ENCODE measurements at regions not wholly inside any gene's neighbourhood (a gene's known extent, or its start where the extent isn't known, plus 50 kb on each side); places are given as distances from the start of the nearest gene placed in this dataset.

- H3K4me3 Mint-ChIP-seq, result no peak overlapping the region
- H3K4me1 Mint-ChIP-seq, result no peaks in the 10 kb centered on the region
- no peak overlapping the region for H3K27ac Mint-ChIP-seq (ENCODE audit: low read depth)
- no peaks in the 10 kb centered on the region for H3K27me3 Mint-ChIP-seq
- no peak for ATAC-seq (replicated peaks; ENCODE audit: extremely low read depth, poor library complexity, severe bottlenecking)
- DNase-seq (ENCODE audit: low spot score in 2 of 2), result no peak
- peaks cover 6% of the 10 kb centered on the region for H3K9me3 Mint-ChIP-seq
- no peaks in the 10 kb centered on the region for H3K36me3 Mint-ChIP-seq (ENCODE audit: insufficient read depth)
Observed at GRCh38 chr18:10279905-10280644, 174.4 kb upstream of the APCDD1 start.

DNA sequence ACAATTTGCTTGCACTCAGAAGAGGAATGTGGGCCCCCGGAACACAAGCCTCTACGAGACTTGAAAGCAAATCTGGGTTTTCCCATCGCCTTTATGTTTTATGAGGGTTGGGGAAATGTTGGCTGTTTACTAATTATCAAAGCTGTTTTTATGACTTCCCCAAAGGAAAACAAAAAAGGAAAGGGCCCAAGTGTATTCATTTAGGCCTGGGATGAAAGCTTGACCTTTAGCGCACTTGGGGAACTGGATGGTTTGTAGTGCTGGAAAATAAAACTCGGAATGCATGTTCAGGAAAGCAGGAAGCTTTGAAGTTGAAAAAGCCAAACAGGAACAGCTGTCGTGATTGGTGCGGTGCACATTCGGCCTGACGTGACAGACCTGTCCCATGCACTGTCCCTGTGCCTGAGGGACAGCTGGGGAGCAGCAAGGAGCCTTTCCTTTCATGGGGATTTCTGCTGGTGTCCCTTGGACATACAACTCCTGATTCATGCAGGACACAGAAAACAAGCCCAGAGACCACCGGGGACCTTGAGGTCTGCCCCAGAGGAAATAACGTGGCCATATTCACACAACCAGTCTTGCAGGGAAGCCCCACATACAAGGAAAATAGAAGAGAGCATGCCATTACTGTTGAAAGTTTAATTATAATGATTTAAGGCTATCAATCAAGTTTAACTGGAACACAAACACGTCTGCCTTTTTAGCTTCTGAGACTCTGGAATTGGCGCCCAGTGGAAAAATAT lies 169.7 kb upstream of the APCDD1 start:
- Mint-ChIP-seq H3K9me3 (peaks cover 12% of the 10 kb centered on the region), H3K4me1 (no peaks in the 10 kb centered on the region), H3K27ac (ENCODE audit: low read depth) (no peak overlapping the region), H3K36me3 (ENCODE audit: insufficient read depth) (peaks cover 2% of the 10 kb centered on the region), H3K4me3 (no peak overlapping the region), H3K27me3 (no peaks in the 10 kb centered on the region)
- DNase-seq (ENCODE audit: low spot score in 2 of 2) (no peak), ATAC-seq (replicated peaks; ENCODE audit: extremely low read depth, poor library complexity, severe bottlenecking) (no peak)

DNA sequence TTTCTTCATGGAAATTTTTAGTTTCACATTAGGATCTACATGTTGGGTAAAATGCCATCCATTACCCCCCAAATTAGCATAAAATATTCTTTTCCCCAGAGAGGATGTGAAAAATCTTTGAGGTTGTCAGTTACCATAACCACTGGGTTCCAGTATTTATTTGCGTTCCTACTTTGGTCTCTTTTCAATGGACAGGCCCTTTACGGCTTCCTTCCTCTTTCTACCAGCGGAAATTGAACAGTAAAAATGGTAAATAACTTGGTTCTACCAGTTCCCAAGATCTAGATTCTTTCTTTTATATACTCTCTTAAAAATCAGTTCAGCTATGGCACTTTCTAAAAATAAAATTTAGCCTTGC lies 169.2 kb upstream of the APCDD1 start:
- no peak overlapping the region for H3K4me3 Mint-ChIP-seq
- no peaks in the 10 kb centered on the region for H3K27me3 Mint-ChIP-seq
- H3K4me1 Mint-ChIP-seq, result no peaks in the 10 kb centered on the region
- peaks cover 12% of the 10 kb centered on the region for H3K9me3 Mint-ChIP-seq
- ATAC-seq (replicated peaks; ENCODE audit: extremely low read depth, poor library complexity, severe bottlenecking) (no peak), DNase-seq (ENCODE audit: low spot score in 2 of 2) (no peak)
- no peak overlapping the region for H3K27ac Mint-ChIP-seq (ENCODE audit: low read depth)
- H3K36me3 Mint-ChIP-seq (ENCODE audit: insufficient read depth), result peaks cover 2% of the 10 kb centered on the region

- Mint-ChIP-seq H3K9me3 (peaks cover 12% of the 10 kb centered on the region), H3K4me3 (no peak overlapping the region), H3K36me3 (ENCODE audit: insufficient read depth) (peaks cover 2% of the 10 kb centered on the region), H3K27me3 (no peaks in the 10 kb centered on the region), H3K4me1 (no peaks in the 10 kb centered on the region), H3K27ac (ENCODE audit: low read depth) (no peak overlapping the region)
- DNase-seq (ENCODE audit: low spot score in 2 of 2) (no peak), ATAC-seq (replicated peaks; ENCODE audit: extremely low read depth, poor library complexity, severe bottlenecking) (no peak)
Observed at GRCh38 chr18:10286580-10287150, 167.8 kb upstream of the APCDD1 start.

DNA sequence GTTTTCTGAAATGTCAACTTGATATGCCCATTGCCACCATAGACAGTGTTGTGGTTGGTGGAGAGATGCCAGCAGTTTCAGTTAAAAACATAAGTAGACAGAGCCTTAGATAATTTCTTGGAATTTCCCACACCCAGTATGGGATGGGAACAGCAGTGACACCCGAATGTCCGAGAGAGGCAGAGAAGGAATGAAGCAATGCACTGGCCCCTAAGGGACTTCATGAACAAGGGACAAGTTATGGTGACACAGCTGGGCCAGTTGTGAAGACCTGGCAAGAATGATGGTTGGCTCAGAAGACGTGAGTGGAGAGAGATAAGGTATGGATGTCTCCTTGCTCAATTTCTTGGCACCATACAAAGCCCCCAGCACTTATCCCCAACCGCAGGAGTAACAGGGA lies 165.2 kb upstream of the APCDD1 start:
- H3K4me3 Mint-ChIP-seq, result no peak overlapping the region
- no peak overlapping the region for H3K27ac Mint-ChIP-seq (ENCODE audit: low read depth)
- no peaks in the 10 kb centered on the region for H3K27me3 Mint-ChIP-seq
- peaks cover 12% of the 10 kb centered on the region for H3K9me3 Mint-ChIP-seq
- no peak for DNase-seq (ENCODE audit: low spot score in 2 of 2)
- peaks cover 2% of the 10 kb centered on the region for H3K36me3 Mint-ChIP-seq (ENCODE audit: insufficient read depth)
- H3K4me1 Mint-ChIP-seq, result no peaks in the 10 kb centered on the region
- no peak for ATAC-seq (replicated peaks; ENCODE audit: extremely low read depth, poor library complexity, severe bottlenecking)

- Mint-ChIP-seq H3K9me3 (peaks cover 12% of the 10 kb centered on the region), H3K4me3 (no peak overlapping the region), H3K36me3 (ENCODE audit: insufficient read depth) (peaks cover 2% of the 10 kb centered on the region), H3K27ac (ENCODE audit: low read depth) (no peak overlapping the region), H3K27me3 (no peaks in the 10 kb centered on the region), H3K4me1 (no peaks in the 10 kb centered on the region)
- no peak for ATAC-seq (replicated peaks; ENCODE audit: extremely low read depth, poor library complexity, severe bottlenecking)
- no peak for DNase-seq (ENCODE audit: low spot score in 2 of 2)
Observed at GRCh38 chr18:10289951-10290637, 164.3 kb upstream of the APCDD1 start.

- peaks cover 2% of the 10 kb centered on the region for H3K36me3 Mint-ChIP-seq (ENCODE audit: insufficient read depth)
- DNase-seq (ENCODE audit: low spot score in 2 of 2) (no peak), ATAC-seq (replicated peaks; ENCODE audit: extremely low read depth, poor library complexity, severe bottlenecking) (no peak)
- H3K4me1 Mint-ChIP-seq, result no peaks in the 10 kb centered on the region
- no peak overlapping the region for H3K4me3 Mint-ChIP-seq
- peaks cover 12% of the 10 kb centered on the region for H3K9me3 Mint-ChIP-seq
- no peaks in the 10 kb centered on the region for H3K27me3 Mint-ChIP-seq
- no peak overlapping the region for H3K27ac Mint-ChIP-seq (ENCODE audit: low read depth)
Observed at GRCh38 chr18:10290638-10291235, 163.7 kb upstream of the APCDD1 start.

DNA sequence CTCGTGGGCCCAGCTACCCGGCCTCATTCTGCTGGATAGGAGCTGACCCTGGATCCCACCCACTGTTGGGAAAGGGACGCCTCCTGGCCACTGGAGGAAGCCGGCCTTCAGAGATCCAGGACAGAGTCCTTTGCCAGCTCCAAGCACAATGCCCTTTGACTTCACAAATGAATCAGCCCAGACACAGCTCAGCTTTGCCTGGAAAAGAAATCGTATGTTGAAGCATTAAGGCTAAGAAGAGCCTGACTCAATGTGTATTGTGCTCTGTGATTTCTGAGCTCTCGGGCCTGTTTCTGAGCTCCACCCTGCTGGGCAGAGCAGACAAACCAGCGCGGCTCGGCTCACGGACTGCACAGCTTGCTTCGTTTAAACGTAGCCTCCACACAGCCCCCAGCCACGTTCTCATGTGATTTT lies 162.9 kb upstream of the APCDD1 start:
- no peaks in the 10 kb centered on the region for H3K27me3 Mint-ChIP-seq
- H3K9me3 Mint-ChIP-seq, result peaks cover 12% of the 10 kb centered on the region
- no peak overlapping the region for H3K27ac Mint-ChIP-seq (ENCODE audit: low read depth)
- no peak for DNase-seq (ENCODE audit: low spot score in 2 of 2)
- no peaks in the 10 kb centered on the region for H3K4me1 Mint-ChIP-seq
- H3K36me3 Mint-ChIP-seq (ENCODE audit: insufficient read depth), result peaks cover 2% of the 10 kb centered on the region
- no peak for ATAC-seq (replicated peaks; ENCODE audit: extremely low read depth, poor library complexity, severe bottlenecking)
- H3K4me3 Mint-ChIP-seq, result no peak overlapping the region

DNA sequence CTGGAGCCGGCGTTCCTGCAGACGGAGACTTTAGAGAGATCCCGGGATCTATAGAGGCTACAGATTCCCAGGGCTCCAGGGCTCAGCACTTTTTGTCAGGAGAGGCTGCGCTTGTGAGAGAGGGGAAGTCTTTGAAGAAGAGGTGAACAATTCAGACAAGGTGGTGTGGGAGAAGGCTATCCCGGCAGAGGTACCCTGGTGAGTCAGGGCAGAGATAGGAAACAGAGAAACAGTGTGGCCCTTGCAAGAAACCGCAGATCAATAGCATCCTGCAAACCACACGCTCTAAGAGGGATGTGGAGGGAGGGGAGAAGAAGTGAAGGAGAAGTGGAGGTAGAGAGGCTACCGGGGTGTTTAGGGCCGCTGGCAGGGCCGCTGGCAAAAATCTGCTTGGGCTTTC lies 160.5 kb upstream of the APCDD1 start:
- no peak overlapping the region for H3K27ac Mint-ChIP-seq (ENCODE audit: low read depth)
- no peak for DNase-seq (ENCODE audit: low spot score in 2 of 2)
- H3K36me3 Mint-ChIP-seq (ENCODE audit: insufficient read depth), result no peaks in the 10 kb centered on the region
- H3K9me3 Mint-ChIP-seq, result peaks cover 8% of the 10 kb centered on the region
- H3K4me3 Mint-ChIP-seq, result no peak overlapping the region
- no peaks in the 10 kb centered on the region for H3K4me1 Mint-ChIP-seq
- H3K27me3 Mint-ChIP-seq, result no peaks in the 10 kb centered on the region
- no peak for ATAC-seq (replicated peaks; ENCODE audit: extremely low read depth, poor library complexity, severe bottlenecking)

DNA sequence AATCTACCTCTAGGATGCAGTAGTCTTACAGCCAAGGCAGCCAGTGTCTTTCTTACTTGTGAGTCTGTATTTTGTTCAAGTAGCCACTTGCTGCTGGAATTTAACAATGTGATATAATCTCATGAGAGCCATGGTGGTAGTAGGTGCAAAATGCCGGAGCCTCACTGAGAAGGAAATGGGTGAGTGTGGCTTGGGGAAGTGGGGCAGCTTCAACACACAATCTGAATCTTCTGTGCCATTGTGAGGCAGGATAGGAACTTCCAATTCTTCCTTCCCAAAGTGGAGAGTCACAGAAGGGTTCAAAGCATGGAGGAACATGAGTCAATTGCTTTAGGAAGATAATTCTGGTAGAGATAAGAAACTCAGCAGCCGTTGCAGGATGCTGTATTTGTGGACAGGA lies 158.7 kb upstream of the APCDD1 start:
- no peak overlapping the region for H3K27ac Mint-ChIP-seq (ENCODE audit: low read depth)
- ATAC-seq (replicated peaks; ENCODE audit: extremely low read depth, poor library complexity, severe bottlenecking), result no peak

GRCh38 chr18:10296491-10296890 lies 157.9 kb upstream of the APCDD1 start:
- peaks cover 5% of the 10 kb centered on the region for H3K9me3 Mint-ChIP-seq
- H3K4me1 Mint-ChIP-seq, result no peaks in the 10 kb centered on the region
- H3K36me3 Mint-ChIP-seq (ENCODE audit: insufficient read depth), result no peaks in the 10 kb centered on the region
- ATAC-seq (replicated peaks; ENCODE audit: extremely low read depth, poor library complexity, severe bottlenecking) (no peak), DNase-seq (ENCODE audit: low spot score in 2 of 2) (no peak)
- no peak overlapping the region for H3K4me3 Mint-ChIP-seq
- H3K27ac Mint-ChIP-seq (ENCODE audit: low read depth), result no peak overlapping the region
- H3K27me3 Mint-ChIP-seq, result no peaks in the 10 kb centered on the region

More for the DNA sequence above, 158.7 kb upstream of the APCDD1 start:
- Mint-ChIP-seq H3K4me1 (no peaks in the 10 kb centered on the region), H3K36me3 (ENCODE audit: insufficient read depth) (no peaks in the 10 kb centered on the region), H3K27me3 (no peaks in the 10 kb centered on the region), H3K9me3 (peaks cover 5% of the 10 kb centered on the region), H3K4me3 (no peak overlapping the region)
- no peak for DNase-seq (ENCODE audit: low spot score in 2 of 2)

DNA sequence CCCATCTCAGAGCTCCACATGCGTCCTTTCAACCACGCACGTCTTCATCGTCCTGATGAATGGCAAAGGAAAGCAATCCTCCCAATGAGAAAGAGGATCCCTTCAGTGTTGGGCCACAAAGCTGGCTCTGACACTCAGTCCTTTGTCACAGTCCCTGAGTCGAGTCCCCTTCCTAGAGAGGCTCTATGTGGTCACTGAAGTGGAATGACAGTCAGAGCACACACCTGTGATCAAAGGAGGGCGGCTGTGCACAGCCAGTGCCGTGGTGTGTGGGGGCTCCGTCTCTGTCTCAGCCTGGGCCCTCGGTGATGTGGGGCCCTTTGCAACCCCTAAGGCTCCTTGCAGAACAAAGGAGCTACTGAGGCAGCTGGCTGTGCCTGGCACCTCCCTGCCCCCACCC lies 157.3 kb upstream of the APCDD1 start:
- H3K9me3 Mint-ChIP-seq, result peaks cover 5% of the 10 kb centered on the region
- no peak overlapping the region for H3K27ac Mint-ChIP-seq (ENCODE audit: low read depth)
- DNase-seq (ENCODE audit: low spot score in 2 of 2) (no peak), ATAC-seq (replicated peaks; ENCODE audit: extremely low read depth, poor library complexity, severe bottlenecking) (no peak)
- no peaks in the 10 kb centered on the region for H3K4me1 Mint-ChIP-seq
- no peak overlapping the region for H3K4me3 Mint-ChIP-seq
- no peaks in the 10 kb centered on the region for H3K27me3 Mint-ChIP-seq
- no peaks in the 10 kb centered on the region for H3K36me3 Mint-ChIP-seq (ENCODE audit: insufficient read depth)

Measured in central memory CD8-positive, alpha-beta T cell (primary cell).